GM23338 (cell line): ENCODE measurements at regions not wholly inside any gene's neighbourhood (a gene's known extent, or its start where the extent isn't known, plus 50 kb on each side); places are given as distances from the start of the nearest gene placed in this dataset.

Experiments
- ATAC-seq: fragments of 200-7000 bp; cut with Tn5 transposase; 3 replicates; pipeline ENCODE4 v1.9.1; 2020
- DNase-seq: peaks from one replicate; pipeline ENCODE4 v3.0.0-alpha.2; 2015; ENCODE audit warnings: low spot score
- H2AFZ ChIP-seq: fragments of 200-600 bp; sonication (generic); 2 replicates; pipeline ENCODE4 v1.8.0; 2016; ENCODE audit warnings: antibody characterized with exemption, mild to moderate bottlenecking, moderate library complexity
- H3F3A ChIP-seq: fragments of 200-600 bp; sonication (generic); replicated peaks from 2 replicates; pipeline ENCODE4 v1.8.0; 2017; ENCODE audit warnings: antibody characterized with exemption, mixed run types, low read depth
- H3K27ac ChIP-seq: fragments of 200-600 bp; sonication (generic); 2 replicates; pipeline ENCODE4 v1.6.1; 2016; ENCODE audit warnings: low read depth
- H3K27me3 ChIP-seq: fragments of 200-600 bp; sonication (generic); 2 replicates; pipeline ENCODE4 v1.8.0; 2016; ENCODE audit warnings: mild to moderate bottlenecking, mixed run types, moderate library complexity; ENCODE audit not compliant: insufficient read depth
- H3K36me3 ChIP-seq: fragments of 200-600 bp; sonication (generic); 2 replicates; pipeline ENCODE4 v1.8.0; 2016; ENCODE audit warnings: mild to moderate bottlenecking; ENCODE audit not compliant: insufficient read depth
- H3K4me1 ChIP-seq: fragments of 200-600 bp; sonication (generic); 2 replicates; pipeline ENCODE4 v1.8.0; 2016; ENCODE audit warnings: mild to moderate bottlenecking, moderate library complexity; ENCODE audit not compliant: insufficient read depth
- H3K4me2 ChIP-seq: fragments of 200-600 bp; sonication (generic); 2 replicates; pipeline ENCODE4 v1.7.1; 2017; ENCODE audit warnings: mixed run types
- H3K4me3 ChIP-seq: fragments of 200-600 bp; sonication (generic); 2 replicates; pipeline ENCODE4 v1.6.1; 2016; ENCODE audit warnings: mixed run types
- H3K79me2 ChIP-seq: fragments of 200-600 bp; sonication (generic); replicated peaks from 2 replicates; pipeline ENCODE4 v1.8.0; 2017; ENCODE audit warnings: mild to moderate bottlenecking; ENCODE audit not compliant: insufficient read depth
- H3K9me2 ChIP-seq: fragments of 200-600 bp; sonication (generic); 2 replicates; pipeline ENCODE4 v1.8.0; 2017; ENCODE audit not compliant: insufficient read depth
- H4K20me1 ChIP-seq: fragments of 200-600 bp; sonication (generic); replicated peaks from 2 replicates; pipeline ENCODE4 v1.8.0; 2017; ENCODE audit warnings: mild to moderate bottlenecking; ENCODE audit not compliant: insufficient read depth
- H3K27ac Mint-ChIP-seq: 2 replicates; pipeline ENCODE4 v1.8.0; 2020; ENCODE audit warnings: inconsistent platforms, mild to moderate bottlenecking, moderate library complexity, mixed read lengths
- H3K27me3 Mint-ChIP-seq: 3 replicates; pipeline ENCODE4 v1.8.0; 2022; ENCODE audit warnings: low read depth, mild to moderate bottlenecking, moderate library complexity, mixed read lengths, inconsistent platforms; ENCODE audit not compliant: insufficient read depth, poor library complexity
- H3K36me3 Mint-ChIP-seq: 3 replicates; pipeline ENCODE4 v1.8.0; 2021; ENCODE audit warnings: low read depth, mild to moderate bottlenecking, inconsistent platforms, moderate library complexity, mixed read lengths
- H3K4me1 Mint-ChIP-seq: 3 replicates; pipeline ENCODE4 v1.8.0; 2020; ENCODE audit warnings: mild to moderate bottlenecking, inconsistent platforms, mixed read lengths
- H3K4me3 Mint-ChIP-seq: 3 replicates; pipeline ENCODE4 v1.8.0; 2021; ENCODE audit warnings: moderate library complexity, mild to moderate bottlenecking, inconsistent platforms, mixed read lengths
- H3K9me3 Mint-ChIP-seq: 3 replicates; pipeline ENCODE4 v1.8.0; 2020; ENCODE audit warnings: moderate library complexity, mild to moderate bottlenecking, inconsistent platforms, mixed read lengths
- CREB1 ChIP-seq: fragments of 250-450 bp; sonication (Bioruptor Pico); IDR thresholded peaks from 2 replicates; pipeline ENCODE4 v1.5.0; 2020; ENCODE audit warnings: low read depth, mild to moderate bottlenecking, moderate library complexity
- CTCF ChIP-seq, 2 experiments: fragments of 200-600 bp in 1 of 2; sonication (generic) in 1 of 2; conservative IDR thresholded peaks; 2 replicates each; pipeline versions ENCODE4 v1.5.1 to v1.6.1; 2016 to 2017; ENCODE audit warnings: antibody characterized with exemption in 2 of 2, low read depth in 2 of 2, mild to moderate bottlenecking in 2 of 2, moderate library complexity in 1 of 2
- EZH2 ChIP-seq: fragments of 200-600 bp; sonication (generic); IDR thresholded peaks from one replicate; pipeline ENCODE4 v1.8.0; 2017; ENCODE audit warnings: antibody characterized with exemption, mild to moderate bottlenecking, low read depth; ENCODE audit not compliant: unreplicated experiment
- EZH2phosphoT487 ChIP-seq: fragments of 200-600 bp; sonication (generic); IDR thresholded peaks from one replicate; pipeline ENCODE4 v1.8.1; 2018; ENCODE audit warnings: antibody characterized with exemption; ENCODE audit not compliant: unreplicated experiment
- JUNB ChIP-seq: IDR thresholded peaks from one replicate; pipeline ENCODE4 v1.6.1; 2016; ENCODE audit warnings: antibody characterized with exemption; ENCODE audit not compliant: unreplicated experiment
- NANOG ChIP-seq: IDR thresholded peaks from 2 replicates; pipeline ENCODE4 v1.6.1; 2016; ENCODE audit warnings: antibody characterized with exemption, borderline replicate concordance
- POLR2AphosphoS5 ChIP-seq: IDR thresholded peaks from 2 replicates; pipeline ENCODE4 v1.6.1; 2016; ENCODE audit warnings: antibody characterized with exemption, low read depth
- STAT1 ChIP-seq: IDR thresholded peaks from one replicate; pipeline ENCODE4 v1.6.1; 2016; ENCODE audit warnings: antibody characterized with exemption; ENCODE audit not compliant: unreplicated experiment
- ZNF114 ChIP-seq: fragments of 250-450 bp; sonication (Bioruptor Pico); IDR thresholded peaks from 2 replicates; pipeline ENCODE4 v1.5.0; 2020; ENCODE audit warnings: mild to moderate bottlenecking, moderate library complexity
- ZNF331 ChIP-seq: fragments of 250-450 bp; sonication (Bioruptor Pico); IDR thresholded peaks from 2 replicates; pipeline ENCODE4 v1.5.0; 2020; ENCODE audit warnings: low read depth, mild to moderate bottlenecking, moderate library complexity
- TF ChIP-seq, protein P1 (sequence below): IDR thresholded peaks from one replicate; pipeline ENCODE4 v1.6.1; 2018; ENCODE audit warnings: antibody characterized with exemption; ENCODE audit not compliant: unreplicated experiment
- TF ChIP-seq, protein P2 (sequence below): IDR thresholded peaks from 2 replicates; pipeline ENCODE4 v1.6.1; 2016; ENCODE audit warnings: antibody characterized with exemption
- TF ChIP-seq, protein P3 (sequence below): fragments of 250-450 bp; sonication (Bioruptor Pico); IDR thresholded peaks from 2 replicates; pipeline ENCODE4 v1.5.0; 2020; ENCODE audit warnings: mild to moderate bottlenecking, moderate library complexity

- Mint-ChIP-seq H3K27ac (no peak overlapping the region), H3K4me1 (peaks cover 12% of the 10 kb centered on the region), H3K4me3 (no peak overlapping the region), H3K36me3 (peaks cover 3% of the 10 kb centered on the region; the same call in 1 of the 3 replicates), H3K27me3 (peaks cover 7% of the 10 kb centered on the region), H3K9me3 (peaks cover 4% of the 10 kb centered on the region; the same call in 1 of the 3 replicates)
- peaks cover 11% of the 10 kb centered on the region for H3K4me1 ChIP-seq
- TF ChIP-seq POLR2AphosphoS5 (no peak), ZNF331 (no peak), ZNF114 (no peak), NANOG (no peak), STAT1 (no peak), CREB1 (CRISPR knock-in tag) (no peak), EZH2phosphoT487 (no peak), JUNB (no peak), EZH2 (no peak), CTCF (conservative IDR thresholded peaks at IDR 0.05; ENCODE audit: low read depth in 2 of 2) (no peak)
- TF ChIP-seq, protein P1, sequence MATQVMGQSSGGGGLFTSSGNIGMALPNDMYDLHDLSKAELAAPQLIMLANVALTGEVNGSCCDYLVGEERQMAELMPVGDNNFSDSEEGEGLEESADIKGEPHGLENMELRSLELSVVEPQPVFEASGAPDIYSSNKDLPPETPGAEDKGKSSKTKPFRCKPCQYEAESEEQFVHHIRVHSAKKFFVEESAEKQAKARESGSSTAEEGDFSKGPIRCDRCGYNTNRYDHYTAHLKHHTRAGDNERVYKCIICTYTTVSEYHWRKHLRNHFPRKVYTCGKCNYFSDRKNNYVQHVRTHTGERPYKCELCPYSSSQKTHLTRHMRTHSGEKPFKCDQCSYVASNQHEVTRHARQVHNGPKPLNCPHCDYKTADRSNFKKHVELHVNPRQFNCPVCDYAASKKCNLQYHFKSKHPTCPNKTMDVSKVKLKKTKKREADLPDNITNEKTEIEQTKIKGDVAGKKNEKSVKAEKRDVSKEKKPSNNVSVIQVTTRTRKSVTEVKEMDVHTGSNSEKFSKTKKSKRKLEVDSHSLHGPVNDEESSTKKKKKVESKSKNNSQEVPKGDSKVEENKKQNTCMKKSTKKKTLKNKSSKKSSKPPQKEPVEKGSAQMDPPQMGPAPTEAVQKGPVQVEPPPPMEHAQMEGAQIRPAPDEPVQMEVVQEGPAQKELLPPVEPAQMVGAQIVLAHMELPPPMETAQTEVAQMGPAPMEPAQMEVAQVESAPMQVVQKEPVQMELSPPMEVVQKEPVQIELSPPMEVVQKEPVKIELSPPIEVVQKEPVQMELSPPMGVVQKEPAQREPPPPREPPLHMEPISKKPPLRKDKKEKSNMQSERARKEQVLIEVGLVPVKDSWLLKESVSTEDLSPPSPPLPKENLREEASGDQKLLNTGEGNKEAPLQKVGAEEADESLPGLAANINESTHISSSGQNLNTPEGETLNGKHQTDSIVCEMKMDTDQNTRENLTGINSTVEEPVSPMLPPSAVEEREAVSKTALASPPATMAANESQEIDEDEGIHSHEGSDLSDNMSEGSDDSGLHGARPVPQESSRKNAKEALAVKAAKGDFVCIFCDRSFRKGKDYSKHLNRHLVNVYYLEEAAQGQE = no peak
- TF ChIP-seq, protein P2, sequence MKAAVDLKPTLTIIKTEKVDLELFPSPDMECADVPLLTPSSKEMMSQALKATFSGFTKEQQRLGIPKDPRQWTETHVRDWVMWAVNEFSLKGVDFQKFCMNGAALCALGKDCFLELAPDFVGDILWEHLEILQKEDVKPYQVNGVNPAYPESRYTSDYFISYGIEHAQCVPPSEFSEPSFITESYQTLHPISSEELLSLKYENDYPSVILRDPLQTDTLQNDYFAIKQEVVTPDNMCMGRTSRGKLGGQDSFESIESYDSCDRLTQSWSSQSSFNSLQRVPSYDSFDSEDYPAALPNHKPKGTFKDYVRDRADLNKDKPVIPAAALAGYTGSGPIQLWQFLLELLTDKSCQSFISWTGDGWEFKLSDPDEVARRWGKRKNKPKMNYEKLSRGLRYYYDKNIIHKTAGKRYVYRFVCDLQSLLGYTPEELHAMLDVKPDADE = no peak
- TF ChIP-seq, protein P3, sequence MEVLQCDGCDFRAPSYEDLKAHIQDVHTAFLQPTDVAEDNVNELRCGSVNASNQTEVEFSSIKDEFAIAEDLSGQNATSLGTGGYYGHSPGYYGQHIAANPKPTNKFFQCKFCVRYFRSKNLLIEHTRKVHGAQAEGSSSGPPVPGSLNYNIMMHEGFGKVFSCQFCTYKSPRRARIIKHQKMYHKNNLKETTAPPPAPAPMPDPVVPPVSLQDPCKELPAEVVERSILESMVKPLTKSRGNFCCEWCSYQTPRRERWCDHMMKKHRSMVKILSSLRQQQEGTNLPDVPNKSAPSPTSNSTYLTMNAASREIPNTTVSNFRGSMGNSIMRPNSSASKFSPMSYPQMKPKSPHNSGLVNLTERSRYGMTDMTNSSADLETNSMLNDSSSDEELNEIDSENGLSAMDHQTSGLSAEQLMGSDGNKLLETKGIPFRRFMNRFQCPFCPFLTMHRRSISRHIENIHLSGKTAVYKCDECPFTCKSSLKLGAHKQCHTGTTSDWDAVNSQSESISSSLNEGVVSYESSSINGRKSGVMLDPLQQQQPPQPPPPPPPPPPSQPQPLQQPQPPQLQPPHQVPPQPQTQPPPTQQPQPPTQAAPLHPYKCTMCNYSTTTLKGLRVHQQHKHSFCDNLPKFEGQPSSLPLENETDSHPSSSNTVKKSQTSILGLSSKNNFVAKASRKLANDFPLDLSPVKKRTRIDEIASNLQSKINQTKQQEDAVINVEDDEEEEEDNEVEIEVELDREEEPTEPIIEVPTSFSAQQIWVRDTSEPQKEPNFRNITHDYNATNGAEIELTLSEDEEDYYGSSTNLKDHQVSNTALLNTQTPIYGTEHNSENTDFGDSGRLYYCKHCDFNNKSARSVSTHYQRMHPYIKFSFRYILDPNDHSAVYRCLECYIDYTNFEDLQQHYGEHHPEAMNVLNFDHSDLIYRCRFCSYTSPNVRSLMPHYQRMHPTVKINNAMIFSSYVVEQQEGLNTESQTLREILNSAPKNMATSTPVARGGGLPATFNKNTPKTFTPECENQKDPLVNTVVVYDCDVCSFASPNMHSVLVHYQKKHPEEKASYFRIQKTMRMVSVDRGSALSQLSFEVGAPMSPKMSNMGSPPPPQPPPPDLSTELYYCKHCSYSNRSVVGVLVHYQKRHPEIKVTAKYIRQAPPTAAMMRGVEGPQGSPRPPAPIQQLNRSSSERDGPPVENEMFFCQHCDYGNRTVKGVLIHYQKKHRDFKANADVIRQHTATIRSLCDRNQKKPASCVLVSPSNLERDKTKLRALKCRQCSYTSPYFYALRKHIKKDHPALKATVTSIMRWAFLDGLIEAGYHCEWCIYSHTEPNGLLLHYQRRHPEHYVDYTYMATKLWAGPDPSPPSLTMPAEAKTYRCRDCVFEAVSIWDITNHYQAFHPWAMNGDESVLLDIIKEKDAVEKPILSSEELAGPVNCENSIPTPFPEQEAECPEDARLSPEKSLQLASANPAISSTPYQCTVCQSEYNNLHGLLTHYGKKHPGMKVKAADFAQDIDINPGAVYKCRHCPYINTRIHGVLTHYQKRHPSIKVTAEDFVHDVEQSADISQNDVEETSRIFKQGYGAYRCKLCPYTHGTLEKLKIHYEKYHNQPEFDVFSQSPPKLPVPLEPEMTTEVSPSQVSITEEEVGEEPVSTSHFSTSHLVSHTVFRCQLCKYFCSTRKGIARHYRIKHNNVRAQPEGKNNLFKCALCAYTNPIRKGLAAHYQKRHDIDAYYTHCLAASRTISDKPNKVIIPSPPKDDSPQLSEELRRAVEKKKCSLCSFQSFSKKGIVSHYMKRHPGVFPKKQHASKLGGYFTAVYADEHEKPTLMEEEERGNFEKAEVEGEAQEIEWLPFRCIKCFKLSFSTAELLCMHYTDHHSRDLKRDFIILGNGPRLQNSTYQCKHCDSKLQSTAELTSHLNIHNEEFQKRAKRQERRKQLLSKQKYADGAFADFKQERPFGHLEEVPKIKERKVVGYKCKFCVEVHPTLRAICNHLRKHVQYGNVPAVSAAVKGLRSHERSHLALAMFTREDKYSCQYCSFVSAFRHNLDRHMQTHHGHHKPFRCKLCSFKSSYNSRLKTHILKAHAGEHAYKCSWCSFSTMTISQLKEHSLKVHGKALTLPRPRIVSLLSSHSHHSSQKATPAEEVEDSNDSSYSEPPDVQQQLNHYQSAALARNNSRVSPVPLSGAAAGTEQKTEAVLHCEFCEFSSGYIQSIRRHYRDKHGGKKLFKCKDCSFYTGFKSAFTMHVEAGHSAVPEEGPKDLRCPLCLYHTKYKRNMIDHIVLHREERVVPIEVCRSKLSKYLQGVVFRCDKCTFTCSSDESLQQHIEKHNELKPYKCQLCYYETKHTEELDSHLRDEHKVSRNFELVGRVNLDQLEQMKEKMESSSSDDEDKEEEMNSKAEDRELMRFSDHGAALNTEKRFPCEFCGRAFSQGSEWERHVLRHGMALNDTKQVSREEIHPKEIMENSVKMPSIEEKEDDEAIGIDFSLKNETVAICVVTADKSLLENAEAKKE (CRISPR knock-in tag) = no peak
- H3K27ac ChIP-seq = no peak overlapping the region
- H3K9me2 ChIP-seq = no peaks in the 10 kb centered on the region
- no peak overlapping the region for H2AFZ ChIP-seq
- DNase-seq (no peak), ATAC-seq (no peak)
- no peaks in the 10 kb centered on the region; the same call in 1 of the 2 replicates for H3K27me3 ChIP-seq
- H3K79me2 ChIP-seq = no peaks in the 10 kb centered on the region
- H4K20me1 ChIP-seq = no peaks in the 10 kb centered on the region
- no peaks in the 10 kb centered on the region for H3K36me3 ChIP-seq
- no peak overlapping the region for H3K4me2 ChIP-seq
- H3F3A ChIP-seq = no peaks in the 10 kb centered on the region
- H3K4me3 ChIP-seq = no peak overlapping the region
Measured at GRCh38 chr5:171672556-171672955, 113.1 kb upstream of the SMIM23 start.
